ENCODE measurements at regions not wholly inside any gene's neighbourhood (a gene's known extent, or its start where the extent isn't known, plus 50 kb on each side); places are given as distances from the start of the nearest gene placed in this dataset.

- TF ChIP-seq EZH2phosphoT487 (IDR thresholded peaks at IDR 0.05; ENCODE audit: borderline replicate concordance, low read depth, low read length) (no peak), CTCF (conservative IDR thresholded peaks at IDR 0.05; ENCODE audit: low read length) (no peak)
Measured at GRCh38 chr10:117609796-117610170, 67.2 kb downstream of the EMX2 start.
